K562 (cell line): ENCODE measurements at regions not wholly inside any gene's neighbourhood (a gene's known extent, or its start where the extent isn't known, plus 50 kb on each side); places are given as distances from the start of the nearest gene placed in this dataset.

Experiments used
- ATAC-seq: fragments of 200-7000 bp; cut with Tn5 transposase; 3 replicates; pipeline ENCODE4 v1.9.1; 2020; ENCODE audit warnings: moderate library complexity
- BruUV-seq: library from RNA; stranded (reverse); fragments of 400-500 nt; replicated peaks from 2 replicates; lab custom pipeline; 2021; lab: Mats Ljungman, UMichigan
- CTCF ChIA-PET: fragments of 300-600 bp; formaldehyde crosslinking; extraction: SDS; loops from one replicate; lab custom pipeline; 2021; ENCODE audit warnings: low intra/inter-chr PET ratio; lab: Yijun Ruan, JAX
- POLR2A ChIA-PET: fragments of 300-600, 350-650 bp; sonication (Branson Sonifier 250); formaldehyde crosslinking; extraction: SDS; loops from one replicate; lab custom pipeline; 2021; ENCODE audit warnings: antibody characterized with exemption, inconsistent platforms; lab: Yijun Ruan, JAX
- DNase-seq, 4 experiments: peaks; one replicate each; pipeline versions ENCODE4 v3.0.0 to v3.0.0-alpha.2; 2011 to 2018; ENCODE audit warnings: low spot score in 3 of 4, mixed read lengths in 3 of 4; ENCODE audit errors: extremely low read depth in 1 of 4
- FAIRE-seq: peaks from 2 replicates; lab custom pipeline; 2011; peaks lifted over from hg19 to GRCh38; lab: Jason Lieb, UNC
- H2AFZ ChIP-seq: 2 replicates; pipeline ENCODE4 v1.6.0; 2011; ENCODE audit warnings: low read depth, low read length, control low read depth, inconsistent platforms
- H3K27ac ChIP-seq: fragments of 200-600 bp; 3 replicates; pipeline ENCODE4 v1.8.0; 2011; ENCODE audit warnings: low read depth, mild to moderate bottlenecking, control low read depth, inconsistent platforms, low read length, moderate library complexity, mixed read lengths; ENCODE audit errors: extremely low read depth
- H3K27me3 ChIP-seq, 2 experiments: fragments of 300-600 bp in 1 of 2; 2 replicates in 1 of 2; 3 replicates in 1 of 2; pipeline versions ENCODE4 v1.6.0 to v1.8.0; 2011; ENCODE audit warnings: inconsistent platforms in 2 of 2, low read length in 2 of 2, mild to moderate bottlenecking in 1 of 2, mixed read lengths in 1 of 2, moderate library complexity in 1 of 2; ENCODE audit not compliant: control insufficient read depth in 2 of 2, insufficient read depth in 2 of 2
- H3K36me3 ChIP-seq: fragments of 300-600 bp; 3 replicates; pipeline ENCODE4 v1.8.0; 2011; ENCODE audit warnings: mild to moderate bottlenecking, low read length, inconsistent platforms; ENCODE audit not compliant: control insufficient read depth, insufficient read depth
- H3K4me1 ChIP-seq, 2 experiments: fragments of 200-600 bp in 1 of 2; replicated peaks in 1 of 2; 2 replicates in 1 of 2; 3 replicates in 1 of 2; pipeline versions ENCODE4 v1.5.1 to v1.8.0; 2011; ENCODE audit warnings: inconsistent platforms in 2 of 2, low read length in 2 of 2, mild to moderate bottlenecking in 1 of 2, mixed read lengths in 1 of 2, moderate library complexity in 1 of 2; ENCODE audit not compliant: control insufficient read depth in 2 of 2, insufficient read depth in 2 of 2
- H3K4me2 ChIP-seq: 2 replicates; pipeline ENCODE4 v1.6.1; 2011; ENCODE audit warnings: low read length, control low read depth, inconsistent platforms, mixed read lengths; ENCODE audit not compliant: insufficient read depth
- H3K4me3 ChIP-seq: fragments of 200-600 bp; sonication (generic), shearing (Covaris generic); 2 replicates; pipeline ENCODE4 v1.5.1; 2016; ENCODE audit warnings: control low read depth, inconsistent platforms
- H3K79me2 ChIP-seq: fragments of 200-600 bp; 3 replicates; pipeline ENCODE4 v1.8.0; 2011; ENCODE audit warnings: low read length, inconsistent platforms; ENCODE audit not compliant: control insufficient read depth, insufficient read depth
- H3K9ac ChIP-seq, 2 experiments: 2 replicates each; pipeline versions ENCODE4 v1.6.0 to v1.6.1; 2011; ENCODE audit warnings: low read depth in 2 of 2, low read length in 2 of 2, control low read depth in 1 of 2, inconsistent platforms in 1 of 2, mild to moderate bottlenecking in 1 of 2, mixed read lengths in 1 of 2; ENCODE audit not compliant: insufficient read depth in 1 of 2
- H3K9me1 ChIP-seq: one replicate; pipeline ENCODE4 v1.6.0; 2011; ENCODE audit warnings: inconsistent platforms, mild to moderate bottlenecking, low read length, moderate library complexity; ENCODE audit not compliant: control insufficient read depth, insufficient read depth
- H3K9me3 ChIP-seq: replicated peaks from 2 replicates; pipeline ENCODE4 v1.5.1; 2011; ENCODE audit warnings: low read depth, low read length, inconsistent platforms; ENCODE audit not compliant: control insufficient read depth, insufficient read depth
- H4K20me1 ChIP-seq: replicated peaks from 2 replicates; pipeline ENCODE4 v1.6.1; 2011; ENCODE audit warnings: low read length, inconsistent platforms, mixed read lengths; ENCODE audit not compliant: control insufficient read depth, insufficient read depth
- ARID4B ChIP-seq: sonication (generic); formaldehyde crosslinking; IDR thresholded peaks from 2 replicates; pipeline ENCODE4 v1.8.0; 2022; ENCODE audit warnings: mild to moderate bottlenecking, missing genetic modification reagents
- DNMT1 ChIP-seq: fragments of 450-650 bp; IDR thresholded peaks from 2 replicates; pipeline ENCODE4 v1.6.1; 2016; ENCODE audit warnings: antibody characterized with exemption, mild to moderate bottlenecking
- EGR1 ChIP-seq: fragments of 450-650 bp; conservative IDR thresholded peaks from 2 replicates; pipeline ENCODE4 v1.6.1; 2017; ENCODE audit warnings: mild to moderate bottlenecking
- HOMEZ ChIP-seq: fragments of 250-450 bp; sonication (Bioruptor Pico); IDR thresholded peaks from 2 replicates; pipeline ENCODE4 v1.4.0; 2020; ENCODE audit warnings: mild to moderate bottlenecking, moderate library complexity
- KDM2B ChIP-seq: fragments of 250-450 bp; sonication (Bioruptor Pico); IDR thresholded peaks from 2 replicates; pipeline ENCODE4 v1.8.0; 2021; ENCODE audit warnings: mild to moderate bottlenecking, moderate library complexity
- PHF20 ChIP-seq: fragments of 450-650 bp; IDR thresholded peaks from 2 replicates; pipeline ENCODE4 v1.6.1; 2018; ENCODE audit not compliant: partially characterized antibody
- RCOR1 ChIP-seq, 2 experiments: IDR thresholded peaks; 2 replicates each; pipeline ENCODE4 v1.6.1; 2012; ENCODE audit warnings: low read depth in 2 of 2, low read length in 2 of 2, borderline replicate concordance in 1 of 2, improper control_type of control experiment in 1 of 2
- SRF ChIP-seq, 2 experiments: fragments of 250-450, 450-650 bp in 1 of 2; sonication (Bioruptor Pico) in 1 of 2; sonication (generic) in 1 of 2; formaldehyde crosslinking; IDR thresholded peaks; 2 replicates each; pipeline versions ENCODE4 v1.5.0 to v1.5.1; 2020 to 2022; ENCODE audit warnings: mild to moderate bottlenecking in 1 of 2, missing genetic modification reagents in 1 of 2
- TEAD4 ChIP-seq, 2 experiments: sonication (generic) in 1 of 2; formaldehyde crosslinking in 1 of 2; IDR thresholded peaks; 2 replicates each; pipeline versions ENCODE4 v1.6.1 to v1.8.0; 2012 to 2022; ENCODE audit warnings: borderline replicate concordance in 1 of 2, inconsistent platforms in 1 of 2, low read length in 1 of 2, mild to moderate bottlenecking in 1 of 2, missing genetic modification reagents in 1 of 2
- ZNF212 ChIP-seq: fragments of 450-650 bp; formaldehyde crosslinking; IDR thresholded peaks from 2 replicates; pipeline ENCODE4 v1.4.0; 2020; ENCODE audit warnings: mild to moderate bottlenecking
- ZNF512 ChIP-seq: IDR thresholded peaks from 2 replicates; pipeline ENCODE4 v1.6.1; 2016; ENCODE audit warnings: missing genetic modification characterization, missing compliant biosample characterization
- WGBS: fragments of 100-300 bp; shearing (Covaris generic); methylation state at CpG from one replicate; pipeline ENCODE4 v1.1.6; 2016; ENCODE audit warnings: low coverage, mixed read lengths; ENCODE audit not compliant: insufficient coverage; ENCODE audit errors: missing lambda C conversion rate; 5-methylcytosine and 5-hydroxymethylcytosine counted together
- in situ Hi-C: fragments of 300-500 bp; cut with MboI; formaldehyde crosslinking; loops from 4 replicates; pipeline ENCODE4 v1.15.0; 2018; ENCODE audit warnings: inconsistent platforms, mixed read lengths
- intact Hi-C: fragments of 100-400 bp; cut with micrococcal nuclease; formaldehyde crosslinking; loops from 2 replicates; pipeline ENCODE4 v1.14.2; 2022
- TF ChIP-seq, protein P1 (sequence below): fragments of 250-450 bp; sonication (Bioruptor Pico); IDR thresholded peaks from 2 replicates; pipeline ENCODE4 v1.4.0; 2020; ENCODE audit warnings: mild to moderate bottlenecking, moderate library complexity

DNA sequence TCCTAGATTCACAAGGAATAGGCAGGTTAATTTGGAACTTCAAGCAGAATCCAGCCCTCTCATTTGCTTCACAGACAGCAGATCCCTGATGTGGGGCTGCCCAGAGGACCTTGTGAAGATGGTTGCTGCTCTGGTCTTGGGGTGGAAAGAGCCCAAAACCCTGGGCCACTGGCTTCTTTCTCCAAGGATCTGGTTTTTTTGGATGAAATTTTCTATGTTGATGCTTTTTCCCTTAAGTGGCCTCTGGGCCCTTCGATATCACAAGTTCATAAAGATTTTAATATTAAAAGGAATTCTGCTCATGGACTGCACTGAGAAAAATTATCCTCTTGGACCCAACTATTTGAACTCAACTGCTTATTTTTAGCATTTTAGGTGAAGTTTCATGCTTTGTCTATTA is 421.1 kb downstream of the KLF5 start:
- FAIRE-seq (no peak), ATAC-seq (no peak), DNase-seq (no peak)
- ChIA-PET POLR2A (no interaction called here), CTCF (no interaction called here)
- H3K4me1 ChIP-seq, result no peaks in the 10 kb centered on the region
- no peaks in the 10 kb centered on the region for H3K9me3 ChIP-seq
- H3K9ac ChIP-seq, result no peak overlapping the region
- no peaks in the 10 kb centered on the region for H3K9me1 ChIP-seq
- no peaks in the 10 kb centered on the region for H3K27me3 ChIP-seq
- no peaks in the 10 kb centered on the region for H3K79me2 ChIP-seq
- H4K20me1 ChIP-seq, result no peaks in the 10 kb centered on the region
- in situ Hi-C loops, result no loop called here
- BruUV-seq, result no TSS peak
- no peak overlapping the region for H3K4me3 ChIP-seq
- 0% methylated on average over 1 of the region's 1 CpG for whole genome bisulfite sequencing
- H3K36me3 ChIP-seq, result no peaks in the 10 kb centered on the region
- H3K27ac ChIP-seq, result no peak overlapping the region
- no peak overlapping the region for H3K4me2 ChIP-seq
- no peak overlapping the region for H2AFZ ChIP-seq
- intact Hi-C loops, result no loop called here
- TF ChIP-seq DNMT1, result no peak
- no peak for TF ChIP-seq HOMEZ (CRISPR knock-in tag)
- TF ChIP-seq RCOR1 (IDR thresholded peaks at IDR 0.05; ENCODE audit: borderline replicate concordance in 1 of 2, low read depth in 2 of 2, low read length in 2 of 2), result no peak
- TF ChIP-seq ARID4B, result no peak
- no peak for TF ChIP-seq SRF (CRISPR knock-in tag; IDR thresholded peaks at IDR 0.05)
- TF ChIP-seq, protein P1, sequence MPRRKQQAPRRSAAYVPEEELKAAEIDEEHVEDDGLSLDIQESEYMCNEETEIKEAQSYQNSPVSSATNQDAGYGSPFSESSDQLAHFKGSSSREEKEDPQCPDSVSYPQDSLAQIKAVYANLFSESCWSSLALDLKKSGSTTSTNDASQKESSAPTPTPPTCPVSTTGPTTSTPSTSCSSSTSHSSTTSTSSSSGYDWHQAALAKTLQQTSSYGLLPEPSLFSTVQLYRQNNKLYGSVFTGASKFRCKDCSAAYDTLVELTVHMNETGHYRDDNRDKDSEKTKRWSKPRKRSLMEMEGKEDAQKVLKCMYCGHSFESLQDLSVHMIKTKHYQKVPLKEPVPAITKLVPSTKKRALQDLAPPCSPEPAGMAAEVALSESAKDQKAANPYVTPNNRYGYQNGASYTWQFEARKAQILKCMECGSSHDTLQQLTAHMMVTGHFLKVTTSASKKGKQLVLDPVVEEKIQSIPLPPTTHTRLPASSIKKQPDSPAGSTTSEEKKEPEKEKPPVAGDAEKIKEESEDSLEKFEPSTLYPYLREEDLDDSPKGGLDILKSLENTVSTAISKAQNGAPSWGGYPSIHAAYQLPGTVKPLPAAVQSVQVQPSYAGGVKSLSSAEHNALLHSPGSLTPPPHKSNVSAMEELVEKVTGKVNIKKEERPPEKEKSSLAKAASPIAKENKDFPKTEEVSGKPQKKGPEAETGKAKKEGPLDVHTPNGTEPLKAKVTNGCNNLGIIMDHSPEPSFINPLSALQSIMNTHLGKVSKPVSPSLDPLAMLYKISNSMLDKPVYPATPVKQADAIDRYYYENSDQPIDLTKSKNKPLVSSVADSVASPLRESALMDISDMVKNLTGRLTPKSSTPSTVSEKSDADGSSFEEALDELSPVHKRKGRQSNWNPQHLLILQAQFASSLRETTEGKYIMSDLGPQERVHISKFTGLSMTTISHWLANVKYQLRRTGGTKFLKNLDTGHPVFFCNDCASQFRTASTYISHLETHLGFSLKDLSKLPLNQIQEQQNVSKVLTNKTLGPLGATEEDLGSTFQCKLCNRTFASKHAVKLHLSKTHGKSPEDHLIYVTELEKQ, result no peak
- no peak for TF ChIP-seq ZNF212 (CRISPR knock-in tag)
- TF ChIP-seq TEAD4 (IDR thresholded peaks at IDR 0.05; ENCODE audit: low read length), result no peak
- no peak for TF ChIP-seq TEAD4 (CRISPR knock-in tag; IDR thresholded peaks at IDR 0.05; ENCODE audit: borderline replicate concordance)
- no peak for TF ChIP-seq EGR1
- no peak for TF ChIP-seq ZNF512 (tag)
- TF ChIP-seq PHF20, result no peak
- TF ChIP-seq KDM2B (CRISPR knock-in tag), result no peak
